Ovary (tissue), 7 donors: ENCODE measurements at regions not wholly inside any gene's neighbourhood (a gene's known extent, or its start where the extent isn't known, plus 50 kb on each side); places are given as distances from the start of the nearest gene placed in this dataset.

Experiments
- DNase-seq, 5 donors: peaks; one replicate each; pipeline ENCODE4 v3.0.0-alpha.2; 2019 to 2020
- H3K27ac ChIP-seq, 2 donors: fragments of 200-600 bp; one replicate each; pipeline versions ENCODE4 v1.5.1 to v1.8.0; 2019 to 2022
- H3K27me3 ChIP-seq: fragments of 200-600 bp; one replicate; pipeline ENCODE4 v1.8.0; 2022
- H3K36me3 ChIP-seq: fragments of 200-600 bp; sonication (generic); one replicate; pipeline ENCODE4 v1.5.1; 2019
- H3K4me1 ChIP-seq: one replicate; pipeline ENCODE4 v1.8.1; 2013; ENCODE audit warnings: mild to moderate bottlenecking, moderate library complexity; ENCODE audit not compliant: insufficient read depth
- H3K4me3 ChIP-seq: fragments of 200-600 bp; sonication (generic); one replicate; pipeline ENCODE4 v1.5.1; 2017
- H3K9me3 ChIP-seq, 2 donors: fragments of 200-600 bp in 1 of 2; sonication (generic) in 1 of 2; one replicate each; pipeline versions ENCODE4 v1.5.1 to v1.8.1; 2013 to 2019; ENCODE audit warnings: mild to moderate bottlenecking in 1 of 2, moderate library complexity in 1 of 2
- EP300 ChIP-seq: sonication (generic); formaldehyde crosslinking; IDR thresholded peaks from one replicate; pipeline ENCODE4 v1.6.1; 2017; ENCODE audit warnings: antibody characterized with exemption
- POLR2A ChIP-seq: fragments of 450-650 bp; IDR thresholded peaks from one replicate; pipeline ENCODE4 v1.6.1; 2017; ENCODE audit warnings: antibody characterized with exemption, mild to moderate bottlenecking, moderate library complexity
- WGBS, 3 donors: extraction: QIAGEN DNeasy Blood & Tissue Kit in 1 of 3; methylation state at CpG; one replicate each; pipeline versions ENCODE4 v1.1.5 to v1.1.7; 2013 to 2017; 5-methylcytosine and 5-hydroxymethylcytosine counted together
- intact Hi-C, 4 donors: fragments of 100-400 bp; cut with DNase I; formaldehyde crosslinking; loops; one replicate each; pipeline versions ENCODE4 v1.11.0 to v1.15.1; 2022 to 2023
- TF ChIP-seq, protein P1 (sequence below), 3 donors: fragments of 450-650 bp in 2 of 3; fragments of 200-600 bp in 1 of 3; IDR thresholded peaks; one replicate each; pipeline versions ENCODE4 v1.5.1 to v1.8.0; 2016 to 2022; ENCODE audit warnings: antibody characterized with exemption in 3 of 3, mild to moderate bottlenecking in 1 of 3
- donor health status: DM: no; HTN: no; CAD: no; lungs with moderate emphysema.
- donor health status: DM: no; HTN: no; CAD: no.
- donor health status: Bipolar disorder and iron deficiency.
- donor health status: DM: no; HTN: no; CAD: no.
- donor health status: DM: yes; HTN: yes; CAD: no.

GRCh38 chr1:193909406-193910082, 723.1 kb upstream of the B3GALT2 start:
- Histone ChIP-seq H3K4me1 (no peaks in the 10 kb centered on the region), H3K4me3 (no peak overlapping the region), H3K36me3 (no peaks in the 10 kb centered on the region), H3K27me3 (no peaks in the 10 kb centered on the region), H3K27ac (no peak overlapping the region), H3K9me3 (no peaks in the 10 kb centered on the region)
- intact Hi-C loops: no loop called here
- WGBS, 3 donors: 75 to 82% (median 80%) methylated on average over 7 of the region's 7 CpGs
- DNase-seq: no peak
- TF ChIP-seq, protein P1, sequence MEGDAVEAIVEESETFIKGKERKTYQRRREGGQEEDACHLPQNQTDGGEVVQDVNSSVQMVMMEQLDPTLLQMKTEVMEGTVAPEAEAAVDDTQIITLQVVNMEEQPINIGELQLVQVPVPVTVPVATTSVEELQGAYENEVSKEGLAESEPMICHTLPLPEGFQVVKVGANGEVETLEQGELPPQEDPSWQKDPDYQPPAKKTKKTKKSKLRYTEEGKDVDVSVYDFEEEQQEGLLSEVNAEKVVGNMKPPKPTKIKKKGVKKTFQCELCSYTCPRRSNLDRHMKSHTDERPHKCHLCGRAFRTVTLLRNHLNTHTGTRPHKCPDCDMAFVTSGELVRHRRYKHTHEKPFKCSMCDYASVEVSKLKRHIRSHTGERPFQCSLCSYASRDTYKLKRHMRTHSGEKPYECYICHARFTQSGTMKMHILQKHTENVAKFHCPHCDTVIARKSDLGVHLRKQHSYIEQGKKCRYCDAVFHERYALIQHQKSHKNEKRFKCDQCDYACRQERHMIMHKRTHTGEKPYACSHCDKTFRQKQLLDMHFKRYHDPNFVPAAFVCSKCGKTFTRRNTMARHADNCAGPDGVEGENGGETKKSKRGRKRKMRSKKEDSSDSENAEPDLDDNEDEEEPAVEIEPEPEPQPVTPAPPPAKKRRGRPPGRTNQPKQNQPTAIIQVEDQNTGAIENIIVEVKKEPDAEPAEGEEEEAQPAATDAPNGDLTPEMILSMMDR (IDR thresholded peaks at IDR 0.05): no peak
- TF ChIP-seq EP300 (no peak), POLR2A (no peak)

GRCh38 chr1:193905288-193906085, 719.1 kb upstream of the B3GALT2 start:
- H3K4me3 ChIP-seq: no peak overlapping the region
- no peaks in the 10 kb centered on the region for H3K4me1 ChIP-seq
- H3K27ac ChIP-seq: no peak overlapping the region
- H3K27me3 ChIP-seq: no peaks in the 10 kb centered on the region
- H3K36me3 ChIP-seq: no peaks in the 10 kb centered on the region
- intact Hi-C loops: no loop called here
- no peak for TF ChIP-seq EP300
- TF ChIP-seq, protein P1 (IDR thresholded peaks at IDR 0.05): no peak
- no peak for TF ChIP-seq POLR2A
- DNase-seq: no peak
- H3K9me3 ChIP-seq: no peaks in the 10 kb centered on the region
- WGBS, 3 donors: 67 to 78% (median 75%) methylated on average over 5 of the region's 5 CpGs

- no peaks in the 10 kb centered on the region for H3K27me3 ChIP-seq
- 87 to 90% (median 89%) methylated on average over 2 of the region's 2 CpGs for WGBS, 3 donors
- H3K9me3 ChIP-seq: no peaks in the 10 kb centered on the region
- TF ChIP-seq POLR2A (no peak), EP300 (no peak)
- TF ChIP-seq, protein P1 (IDR thresholded peaks at IDR 0.05): no peak
- H3K4me1 ChIP-seq: no peaks in the 10 kb centered on the region
- H3K36me3 ChIP-seq: no peaks in the 10 kb centered on the region
- no peak overlapping the region for H3K27ac ChIP-seq
- DNase-seq: no peak
- H3K4me3 ChIP-seq: no peak overlapping the region
- intact Hi-C loops: no loop called here
These were observed 705.4 kb upstream of the B3GALT2 start for GRCh38 chr1:193891788-193892187.

DNA sequence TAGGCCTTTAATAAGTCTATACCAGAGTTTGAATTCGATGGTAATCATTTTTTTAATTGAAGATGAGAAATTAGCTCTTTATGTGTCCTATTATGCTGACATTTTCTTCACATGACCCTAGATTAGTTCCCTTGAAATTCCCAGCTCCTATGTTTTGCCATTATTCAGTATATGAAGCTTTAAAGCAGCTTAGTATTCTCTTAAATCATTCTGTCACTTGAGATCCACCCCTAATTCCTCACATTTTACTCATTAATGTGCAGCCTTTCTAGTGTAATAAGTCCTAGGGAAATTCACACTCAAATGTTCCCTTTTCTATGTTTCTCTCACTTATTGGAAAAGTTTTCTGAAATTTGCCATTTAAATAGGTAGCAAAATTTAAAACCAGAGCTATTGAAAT, 704.5 kb upstream of the B3GALT2 start:
- no peak overlapping the region for H3K27ac ChIP-seq
- H3K4me3 ChIP-seq: no peak overlapping the region
- no peaks in the 10 kb centered on the region for H3K36me3 ChIP-seq
- H3K4me1 ChIP-seq: no peaks in the 10 kb centered on the region
- H3K9me3 ChIP-seq: no peaks in the 10 kb centered on the region
- 77 to 88% (median 83%) methylated on average over 1 of the region's 1 CpG for WGBS, 3 donors
- DNase-seq: no peak
- TF ChIP-seq, protein P1 (IDR thresholded peaks at IDR 0.05): no peak
- TF ChIP-seq POLR2A: no peak
- TF ChIP-seq EP300: no peak
- no peaks in the 10 kb centered on the region for H3K27me3 ChIP-seq
- intact Hi-C loops: no loop called here
